ENCODE measurements at regions not wholly inside any gene's neighbourhood (a gene's known extent, or its start where the extent isn't known, plus 50 kb on each side); places are given as distances from the start of the nearest gene placed in this dataset.

DNA sequence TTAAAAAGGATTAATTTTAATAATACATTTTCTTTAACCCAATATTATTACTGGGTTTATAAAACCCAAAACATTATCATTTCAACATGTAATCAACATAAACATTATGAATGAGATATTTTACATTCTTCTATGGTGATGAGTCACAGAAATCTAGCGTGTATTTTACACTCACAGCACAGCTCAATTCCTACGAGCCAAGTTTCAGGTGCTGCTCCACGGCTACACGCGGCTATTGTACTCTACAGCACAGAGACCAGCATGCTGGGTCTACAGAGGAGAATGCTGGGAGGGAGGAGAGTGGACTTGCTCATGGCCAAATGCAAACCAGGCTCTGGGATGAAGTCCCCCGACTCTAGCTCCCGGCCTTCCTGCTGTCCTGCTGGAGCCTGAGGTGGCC is 72.0 kb upstream of the LMO1 start (continued):
- no peak for TF ChIP-seq SRF (IDR thresholded peaks at IDR 0.05; ENCODE audit: low read depth in 2 of 2, low read length in 2 of 2)

DNA sequence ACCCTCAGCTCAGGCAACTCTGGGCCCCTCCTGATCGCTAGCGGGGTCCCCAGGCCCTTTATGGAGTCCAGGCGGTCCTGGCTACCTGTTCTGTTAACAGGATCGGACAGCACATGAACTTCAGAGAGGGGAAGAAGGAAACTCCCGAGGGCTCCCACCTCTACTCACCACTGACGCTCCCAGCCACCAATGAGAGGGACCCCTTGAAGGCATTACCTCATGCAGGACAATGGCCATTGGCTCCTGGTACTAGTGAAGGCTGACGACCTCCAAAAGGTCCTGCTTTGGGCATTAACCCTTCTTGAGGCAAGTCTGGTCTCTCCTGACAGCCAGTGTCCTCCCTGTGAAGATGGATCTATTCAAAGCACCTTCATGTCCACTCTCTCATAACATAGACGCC is 71.5 kb upstream of the LMO1 start:
- POLR2A ChIA-PET = no interaction called here
- Histone ChIP-seq H3K9me3 (replicated peaks; ENCODE audit: control insufficient read depth, insufficient read depth, low read length) (no peaks in the 10 kb centered on the region), H3K4me1 (ENCODE audit: control insufficient read depth, insufficient read depth, low read length) (peaks cover 7% of the 10 kb centered on the region), H2AFZ (ENCODE audit: control insufficient read depth, low read depth, low read length) (no peak overlapping the region), H3K4me2 (ENCODE audit: control insufficient read depth, insufficient read depth) (no peak overlapping the region), H3K27ac (ENCODE audit: control insufficient read depth, insufficient read depth) (no peak overlapping the region), H3K27me3 (replicated peaks in 1 of 2; ENCODE audit: control insufficient read depth in 2 of 2, insufficient read depth in 2 of 2, low read length in 1 of 2) (no peaks in the 10 kb centered on the region), H4K20me1 (ENCODE audit: control insufficient read depth, insufficient read depth) (no peaks in the 10 kb centered on the region), H3K4me3 (no peak overlapping the region), H3K36me3 (ENCODE audit: control insufficient read depth in 2 of 2, insufficient read depth in 2 of 2, low read length in 1 of 2) (no peaks in the 10 kb centered on the region), H3K9ac (ENCODE audit: control insufficient read depth, insufficient read depth, low read length) (no peak overlapping the region), H3K79me2 (ENCODE audit: control insufficient read depth, insufficient read depth, low read length) (no peaks in the 10 kb centered on the region)
- WGBS (ENCODE audit: insufficient coverage, insufficient replicate concordance, low lambda C conversion rate, missing lambda C conversion rate) = 51% methylated on average over 7 of the region's 8 CpGs
- CTCF ChIA-PET = no interaction called here
- DNase-seq (ENCODE audit: low read depth, low spot score) (no peak), ATAC-seq (no peak), FAIRE-seq (no peak)
- BruUV-seq (replicated peaks) = no TSS peak
- RAD21 ChIA-PET (ENCODE audit: unreplicated experiment) = no interaction called here
- SMC1A ChIA-PET (ENCODE audit: uncharacterized antibody, unreplicated experiment) = no interaction called here
- TF ChIP-seq, protein P1, sequence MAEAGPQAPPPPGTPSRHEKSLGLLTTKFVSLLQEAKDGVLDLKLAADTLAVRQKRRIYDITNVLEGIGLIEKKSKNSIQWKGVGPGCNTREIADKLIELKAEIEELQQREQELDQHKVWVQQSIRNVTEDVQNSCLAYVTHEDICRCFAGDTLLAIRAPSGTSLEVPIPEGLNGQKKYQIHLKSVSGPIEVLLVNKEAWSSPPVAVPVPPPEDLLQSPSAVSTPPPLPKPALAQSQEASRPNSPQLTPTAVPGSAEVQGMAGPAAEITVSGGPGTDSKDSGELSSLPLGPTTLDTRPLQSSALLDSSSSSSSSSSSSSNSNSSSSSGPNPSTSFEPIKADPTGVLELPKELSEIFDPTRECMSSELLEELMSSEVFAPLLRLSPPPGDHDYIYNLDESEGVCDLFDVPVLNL (IDR thresholded peaks at IDR 0.05; ENCODE audit: low read depth, low read length) = no peak
- TF ChIP-seq PAX8 (IDR thresholded peaks at IDR 0.05) (no peak), RAD21 (IDR thresholded peaks at IDR 0.05; ENCODE audit: insufficient read depth, low read depth, low read length) (no peak), EGR1 (IDR thresholded peaks at IDR 0.05; ENCODE audit: borderline replicate concordance in 1 of 2, low read depth in 2 of 2, low read length in 2 of 2) (no peak), SMAD1 (IDR thresholded peaks at IDR 0.05; ENCODE audit: low read depth, partially characterized antibody) (no peak), CHD2 (IDR thresholded peaks at IDR 0.05; ENCODE audit: borderline replicate concordance, low read depth, low read length) (no peak), BCL11A (IDR thresholded peaks at IDR 0.05; ENCODE audit: low read depth, low read length) (no peak), SMAD5 (IDR thresholded peaks at IDR 0.05; ENCODE audit: low read depth) (no peak), NR2F1 (conservative IDR thresholded peaks at IDR 0.05) (no peak), CHD4 (IDR thresholded peaks at IDR 0.05) (no peak), TCF12 (IDR thresholded peaks at IDR 0.05; ENCODE audit: low read depth, low read length) (no peak)
- TF ChIP-seq, protein P2, sequence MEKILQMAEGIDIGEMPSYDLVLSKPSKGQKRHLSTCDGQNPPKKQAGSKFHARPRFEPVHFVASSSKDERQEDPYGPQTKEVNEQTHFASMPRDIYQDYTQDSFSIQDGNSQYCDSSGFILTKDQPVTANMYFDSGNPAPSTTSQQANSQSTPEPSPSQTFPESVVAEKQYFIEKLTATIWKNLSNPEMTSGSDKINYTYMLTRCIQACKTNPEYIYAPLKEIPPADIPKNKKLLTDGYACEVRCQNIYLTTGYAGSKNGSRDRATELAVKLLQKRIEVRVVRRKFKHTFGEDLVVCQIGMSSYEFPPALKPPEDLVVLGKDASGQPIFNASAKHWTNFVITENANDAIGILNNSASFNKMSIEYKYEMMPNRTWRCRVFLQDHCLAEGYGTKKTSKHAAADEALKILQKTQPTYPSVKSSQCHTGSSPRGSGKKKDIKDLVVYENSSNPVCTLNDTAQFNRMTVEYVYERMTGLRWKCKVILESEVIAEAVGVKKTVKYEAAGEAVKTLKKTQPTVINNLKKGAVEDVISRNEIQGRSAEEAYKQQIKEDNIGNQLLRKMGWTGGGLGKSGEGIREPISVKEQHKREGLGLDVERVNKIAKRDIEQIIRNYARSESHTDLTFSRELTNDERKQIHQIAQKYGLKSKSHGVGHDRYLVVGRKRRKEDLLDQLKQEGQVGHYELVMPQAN (conservative IDR thresholded peaks at IDR 0.05) = no peak
- TF ChIP-seq, protein P3, sequence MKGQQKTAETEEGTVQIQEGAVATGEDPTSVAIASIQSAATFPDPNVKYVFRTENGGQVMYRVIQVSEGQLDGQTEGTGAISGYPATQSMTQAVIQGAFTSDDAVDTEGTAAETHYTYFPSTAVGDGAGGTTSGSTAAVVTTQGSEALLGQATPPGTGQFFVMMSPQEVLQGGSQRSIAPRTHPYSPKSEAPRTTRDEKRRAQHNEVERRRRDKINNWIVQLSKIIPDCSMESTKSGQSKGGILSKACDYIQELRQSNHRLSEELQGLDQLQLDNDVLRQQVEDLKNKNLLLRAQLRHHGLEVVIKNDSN (IDR thresholded peaks at IDR 0.05; ENCODE audit: borderline replicate concordance, extremely low read length, insufficient read depth, low read depth, low read length) = no peak
- intact Hi-C loops (cut with micrococcal nuclease; ENCODE audit: unreplicated experiment) (no loop called here), in situ Hi-C loops (cut with MboI) (loop anchor here (5.0 kb wide), 1 partner anchor 232 kb away; no protein-coding TSS in a partner anchor)
